ENCODE measurements at regions not wholly inside any gene's neighbourhood (a gene's known extent, or its start where the extent isn't known, plus 50 kb on each side); places are given as distances from the start of the nearest gene placed in this dataset.

- Histone ChIP-seq H3K9ac (ENCODE audit: control insufficient read depth, extremely low read depth, insufficient read depth, low read length) (no peak overlapping the region), H3K4me2 (ENCODE audit: control insufficient read depth, extremely low read depth, insufficient read depth, low read depth, low read length) (no peak overlapping the region), H4K20me1 (ENCODE audit: control insufficient read depth, extremely low read depth, insufficient read depth, low read length) (no peaks in the 10 kb centered on the region), H3K4me3 (ENCODE audit: control insufficient read depth in 2 of 3, extremely low read depth in 1 of 3, insufficient read depth in 2 of 3, low read depth in 1 of 3, low read length in 3 of 3) (no peak overlapping the region), H3K9me1 (ENCODE audit: control insufficient read depth, extremely low read depth, insufficient read depth, low read length) (no peaks in the 10 kb centered on the region), H3K27me3 (ENCODE audit: control insufficient read depth, extremely low read depth, insufficient read depth, low read length) (no peaks in the 10 kb centered on the region), H3K36me3 (ENCODE audit: control insufficient read depth in 2 of 2, extremely low read depth in 1 of 2, insufficient read depth in 2 of 2, low read length in 2 of 2) (no peaks in the 10 kb centered on the region), H2AFZ (ENCODE audit: control insufficient read depth, low read length) (no peak overlapping the region), H3K27ac (ENCODE audit: control insufficient read depth, insufficient read depth, low read length) (no peak overlapping the region), H3K9me3 (ENCODE audit: control insufficient read depth, low read depth, low read length) (no peaks in the 10 kb centered on the region), H3K4me1 (ENCODE audit: control insufficient read depth, extremely low read depth, insufficient read depth, low read length) (no peaks in the 10 kb centered on the region), H3K79me2 (ENCODE audit: control insufficient read depth, insufficient read depth, low read length) (no peaks in the 10 kb centered on the region)
- TF ChIP-seq, protein P1, sequence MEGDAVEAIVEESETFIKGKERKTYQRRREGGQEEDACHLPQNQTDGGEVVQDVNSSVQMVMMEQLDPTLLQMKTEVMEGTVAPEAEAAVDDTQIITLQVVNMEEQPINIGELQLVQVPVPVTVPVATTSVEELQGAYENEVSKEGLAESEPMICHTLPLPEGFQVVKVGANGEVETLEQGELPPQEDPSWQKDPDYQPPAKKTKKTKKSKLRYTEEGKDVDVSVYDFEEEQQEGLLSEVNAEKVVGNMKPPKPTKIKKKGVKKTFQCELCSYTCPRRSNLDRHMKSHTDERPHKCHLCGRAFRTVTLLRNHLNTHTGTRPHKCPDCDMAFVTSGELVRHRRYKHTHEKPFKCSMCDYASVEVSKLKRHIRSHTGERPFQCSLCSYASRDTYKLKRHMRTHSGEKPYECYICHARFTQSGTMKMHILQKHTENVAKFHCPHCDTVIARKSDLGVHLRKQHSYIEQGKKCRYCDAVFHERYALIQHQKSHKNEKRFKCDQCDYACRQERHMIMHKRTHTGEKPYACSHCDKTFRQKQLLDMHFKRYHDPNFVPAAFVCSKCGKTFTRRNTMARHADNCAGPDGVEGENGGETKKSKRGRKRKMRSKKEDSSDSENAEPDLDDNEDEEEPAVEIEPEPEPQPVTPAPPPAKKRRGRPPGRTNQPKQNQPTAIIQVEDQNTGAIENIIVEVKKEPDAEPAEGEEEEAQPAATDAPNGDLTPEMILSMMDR (optimal IDR thresholded peaks at IDR 0.05 in 1 of 3, IDR thresholded peaks at IDR 0.05 in 1 of 3, conservative IDR thresholded peaks at IDR 0.05 in 1 of 3; ENCODE audit: extremely low read depth in 1 of 3, insufficient read depth in 2 of 3, low read length in 3 of 3), result no peak
- TF ChIP-seq EZH2 (IDR thresholded peaks at IDR 0.05; ENCODE audit: low read length), result no peak
- DNase-seq (ENCODE audit: low read depth, low spot score), result no peak
- no peak for FAIRE-seq
- dilution Hi-C loops (cut with MboI; ENCODE audit: extremely low pct_ligation_motif_present, low sequenced_read_pairs), result no loop called here
These were observed 459.8 kb downstream of the STK39 start for GRCh38 chr2:167787562-167787961.

- no peak overlapping the region for H3K9ac ChIP-seq (ENCODE audit: control insufficient read depth, extremely low read depth, insufficient read depth, low read length)
- no peaks in the 10 kb centered on the region for H3K79me2 ChIP-seq (ENCODE audit: control insufficient read depth, insufficient read depth, low read length)
- H3K9me3 ChIP-seq (ENCODE audit: control insufficient read depth, low read depth, low read length), result no peaks in the 10 kb centered on the region
- H3K4me3 ChIP-seq (ENCODE audit: control insufficient read depth in 2 of 3, extremely low read depth in 1 of 3, insufficient read depth in 2 of 3, low read depth in 1 of 3, low read length in 3 of 3), result no peak overlapping the region
- dilution Hi-C loops (cut with MboI; ENCODE audit: extremely low pct_ligation_motif_present, low sequenced_read_pairs), result no loop called here
- H3K4me2 ChIP-seq (ENCODE audit: control insufficient read depth, extremely low read depth, insufficient read depth, low read depth, low read length), result no peak overlapping the region
- H4K20me1 ChIP-seq (ENCODE audit: control insufficient read depth, extremely low read depth, insufficient read depth, low read length), result no peaks in the 10 kb centered on the region
- H3K27ac ChIP-seq (ENCODE audit: control insufficient read depth, insufficient read depth, low read length), result no peak overlapping the region
- no peak for TF ChIP-seq EZH2 (IDR thresholded peaks at IDR 0.05; ENCODE audit: low read length)
- no peak overlapping the region for H2AFZ ChIP-seq (ENCODE audit: control insufficient read depth, low read length)
- H3K9me1 ChIP-seq (ENCODE audit: control insufficient read depth, extremely low read depth, insufficient read depth, low read length), result no peaks in the 10 kb centered on the region
- no peaks in the 10 kb centered on the region for H3K4me1 ChIP-seq (ENCODE audit: control insufficient read depth, extremely low read depth, insufficient read depth, low read length)
- no peak for FAIRE-seq
- no peaks in the 10 kb centered on the region for H3K27me3 ChIP-seq (ENCODE audit: control insufficient read depth, extremely low read depth, insufficient read depth, low read length)
- H3K36me3 ChIP-seq (ENCODE audit: control insufficient read depth in 2 of 2, extremely low read depth in 1 of 2, insufficient read depth in 2 of 2, low read length in 2 of 2), result no peaks in the 10 kb centered on the region
- DNase-seq (ENCODE audit: low read depth, low spot score), result no peak
These were observed 460.4 kb downstream of the STK39 start for GRCh38 chr2:167787021-167787420.

DNA sequence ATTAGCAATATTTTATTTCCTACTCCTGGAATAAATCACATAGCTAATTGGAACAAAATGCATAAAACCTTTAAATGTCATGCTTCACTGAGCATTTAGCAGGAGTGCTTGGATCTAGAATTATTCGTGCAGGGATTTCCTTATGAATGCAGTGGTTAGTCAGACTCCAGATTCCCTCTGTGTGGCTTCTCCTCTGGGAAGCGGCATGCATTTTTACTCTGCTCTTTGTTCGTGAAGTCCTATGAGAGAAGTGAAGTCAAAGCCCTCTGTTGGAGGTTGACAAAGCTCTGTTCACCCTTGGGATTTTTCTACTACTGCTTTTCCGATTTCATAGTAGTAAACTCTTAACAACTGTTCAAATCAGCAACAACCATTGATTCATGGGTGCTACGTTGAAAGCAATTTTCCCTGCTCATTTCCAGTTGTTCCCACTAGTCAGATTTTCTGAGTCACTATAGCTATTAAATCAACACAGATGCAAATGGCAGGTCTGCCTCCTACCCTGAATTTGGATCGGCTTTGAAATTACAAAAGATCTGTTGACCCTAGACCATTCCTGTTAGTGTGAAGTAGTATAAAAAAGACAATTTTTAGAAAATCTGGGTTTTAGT, 461.7 kb downstream of the STK39 start:
- Histone ChIP-seq H2AFZ (ENCODE audit: control insufficient read depth, low read length) (no peak overlapping the region), H3K9me1 (ENCODE audit: control insufficient read depth, extremely low read depth, insufficient read depth, low read length) (no peaks in the 10 kb centered on the region), H3K4me1 (ENCODE audit: control insufficient read depth, extremely low read depth, insufficient read depth, low read length) (no peaks in the 10 kb centered on the region), H3K27ac (ENCODE audit: control insufficient read depth, insufficient read depth, low read length) (no peak overlapping the region), H3K9ac (ENCODE audit: control insufficient read depth, extremely low read depth, insufficient read depth, low read length) (no peak overlapping the region), H3K36me3 (ENCODE audit: control insufficient read depth in 2 of 2, extremely low read depth in 1 of 2, insufficient read depth in 2 of 2, low read length in 2 of 2) (no peaks in the 10 kb centered on the region), H3K9me3 (ENCODE audit: control insufficient read depth, low read depth, low read length) (no peaks in the 10 kb centered on the region), H3K79me2 (ENCODE audit: control insufficient read depth, insufficient read depth, low read length) (no peaks in the 10 kb centered on the region), H3K27me3 (ENCODE audit: control insufficient read depth, extremely low read depth, insufficient read depth, low read length) (no peaks in the 10 kb centered on the region), H3K4me2 (ENCODE audit: control insufficient read depth, extremely low read depth, insufficient read depth, low read depth, low read length) (no peak overlapping the region), H3K4me3 (ENCODE audit: control insufficient read depth in 2 of 3, extremely low read depth in 1 of 3, insufficient read depth in 2 of 3, low read depth in 1 of 3, low read length in 3 of 3) (no peak overlapping the region), H4K20me1 (ENCODE audit: control insufficient read depth, extremely low read depth, insufficient read depth, low read length) (no peaks in the 10 kb centered on the region)
- TF ChIP-seq, protein P1 (optimal IDR thresholded peaks at IDR 0.05 in 1 of 3, IDR thresholded peaks at IDR 0.05 in 1 of 3, conservative IDR thresholded peaks at IDR 0.05 in 1 of 3; ENCODE audit: extremely low read depth in 1 of 3, insufficient read depth in 2 of 3, low read length in 3 of 3), result no peak
- TF ChIP-seq EZH2 (IDR thresholded peaks at IDR 0.05; ENCODE audit: low read length), result no peak
- dilution Hi-C loops (cut with MboI; ENCODE audit: extremely low pct_ligation_motif_present, low sequenced_read_pairs), result no loop called here
- FAIRE-seq, result no peak
- no peak for DNase-seq (ENCODE audit: low read depth, low spot score)

All from keratinocyte (primary cell).